NCI-H1417 treated with DMSO at 0.1 percent for 48 hours (cell line): ENCODE measurements at regions not wholly inside any gene's neighbourhood (a gene's known extent, or its start where the extent isn't known, plus 50 kb on each side); places are given as distances from the start of the nearest gene placed in this dataset.

Experiments used
- DNase-seq: peaks from one replicate; lab custom pipeline; 2025; lab: John Stamatoyannopoulos, UW

DNA sequence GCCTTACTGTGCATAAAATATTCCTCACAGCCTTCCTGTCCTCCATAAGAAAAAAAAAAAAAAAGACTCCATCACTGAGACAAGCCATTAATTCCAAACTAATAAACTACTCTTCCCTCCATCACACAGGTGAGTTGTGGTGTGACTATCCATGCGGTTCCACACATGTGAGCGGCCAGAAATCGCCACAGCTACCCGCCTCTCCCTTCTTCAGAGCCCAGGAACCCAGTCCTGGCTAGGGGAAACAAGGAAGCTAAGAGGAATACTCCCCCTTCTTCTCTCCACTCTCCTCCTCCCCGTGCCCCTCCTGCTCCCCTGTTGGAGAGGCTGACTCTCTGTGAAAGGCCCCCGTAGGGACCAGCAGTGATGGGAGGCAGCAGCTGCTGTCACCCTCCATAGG, 128.6 kb upstream of the ARID1B start:
- DNase-seq = no peak

DNA sequence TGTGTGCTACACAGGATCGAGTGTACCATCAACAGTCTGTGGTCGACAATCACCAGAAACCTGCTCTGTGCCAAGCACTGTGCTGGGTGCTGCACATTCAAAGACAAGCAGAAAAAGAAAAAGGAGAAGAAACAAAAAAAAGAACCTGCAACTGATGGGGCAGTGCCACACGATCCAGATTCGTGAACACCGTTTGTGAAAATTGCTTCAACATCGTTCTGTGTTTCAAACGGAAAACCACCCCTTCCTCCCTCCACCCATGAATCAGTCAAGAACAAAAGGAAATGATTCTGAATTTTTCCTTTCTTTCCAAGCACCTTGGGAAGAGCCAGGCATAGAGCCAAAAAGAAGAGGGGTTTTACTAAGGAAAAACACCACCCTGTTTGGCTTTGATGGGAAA, 129.2 kb upstream of the ARID1B start:
- no peak for DNase-seq

DNA sequence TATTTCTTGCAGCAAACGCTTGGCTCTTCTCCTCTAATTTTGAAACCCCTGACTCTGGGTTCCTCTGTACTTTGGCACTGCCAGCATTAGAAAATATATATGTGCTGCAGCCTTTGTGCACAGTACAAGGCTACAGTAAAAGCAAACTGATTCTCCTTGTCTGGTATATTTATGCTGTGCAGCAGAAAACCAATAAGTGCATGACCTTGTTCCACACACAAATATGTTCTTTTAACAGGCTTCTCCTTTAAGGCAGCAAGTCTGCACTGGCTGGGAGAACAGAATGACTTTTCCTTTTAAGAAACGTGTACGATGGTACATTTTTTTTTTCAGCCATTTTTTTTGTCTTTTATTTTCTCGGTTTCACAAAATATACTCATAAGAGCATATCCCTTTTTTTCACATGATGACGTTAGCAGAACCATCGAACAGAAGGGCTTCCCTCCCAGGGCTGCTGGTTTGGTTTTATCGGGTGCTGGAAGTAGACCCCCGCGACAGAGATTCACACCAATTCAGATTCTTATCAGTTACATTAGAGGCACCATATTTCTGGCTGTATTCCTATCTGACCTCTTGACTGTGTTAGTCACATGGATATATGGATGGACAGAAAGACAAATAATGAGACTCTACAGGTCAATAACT, 129.9 kb upstream of the ARID1B start:
- no peak for DNase-seq

DNA sequence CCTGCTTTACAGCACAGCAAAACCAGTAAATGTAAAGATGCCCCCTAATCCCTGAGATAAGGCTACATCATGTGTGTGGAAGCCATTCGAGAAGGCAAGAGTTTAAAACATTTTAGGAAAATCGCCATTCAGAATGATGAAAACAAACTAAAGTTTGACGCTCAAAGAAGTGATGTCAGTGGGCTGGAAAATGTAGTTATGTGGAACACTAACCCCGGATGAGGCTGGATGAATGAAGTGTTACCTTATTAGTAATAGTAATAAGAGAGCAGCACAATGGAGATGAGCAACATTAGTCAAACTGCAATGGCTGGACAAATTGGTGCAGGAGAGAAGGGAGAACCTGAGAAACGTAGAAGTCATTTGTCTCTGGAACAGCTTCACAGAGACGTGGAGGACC, 130.7 kb upstream of the ARID1B start:
- no peak for DNase-seq

DNA sequence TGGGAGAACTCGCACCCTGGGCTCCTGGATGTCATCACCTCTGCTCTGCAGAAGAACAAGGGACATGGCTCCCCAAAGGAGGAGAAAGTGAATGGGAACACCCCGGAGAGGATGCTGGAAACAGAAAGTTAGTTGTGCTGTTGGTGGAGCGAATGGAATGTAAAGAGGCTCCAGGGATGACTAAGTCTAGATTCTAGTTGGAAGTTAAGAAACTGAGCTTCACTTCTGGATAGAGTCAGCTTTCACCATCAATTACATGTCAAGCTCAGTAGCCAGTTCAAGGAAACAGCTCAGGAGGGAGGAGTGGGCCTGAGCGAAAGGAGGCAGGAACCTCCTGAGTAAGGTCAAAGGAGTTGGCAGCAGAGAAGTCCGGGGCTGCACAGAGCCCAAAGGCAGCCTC, 132.1 kb upstream of the ARID1B start:
- DNase-seq = no peak

DNA sequence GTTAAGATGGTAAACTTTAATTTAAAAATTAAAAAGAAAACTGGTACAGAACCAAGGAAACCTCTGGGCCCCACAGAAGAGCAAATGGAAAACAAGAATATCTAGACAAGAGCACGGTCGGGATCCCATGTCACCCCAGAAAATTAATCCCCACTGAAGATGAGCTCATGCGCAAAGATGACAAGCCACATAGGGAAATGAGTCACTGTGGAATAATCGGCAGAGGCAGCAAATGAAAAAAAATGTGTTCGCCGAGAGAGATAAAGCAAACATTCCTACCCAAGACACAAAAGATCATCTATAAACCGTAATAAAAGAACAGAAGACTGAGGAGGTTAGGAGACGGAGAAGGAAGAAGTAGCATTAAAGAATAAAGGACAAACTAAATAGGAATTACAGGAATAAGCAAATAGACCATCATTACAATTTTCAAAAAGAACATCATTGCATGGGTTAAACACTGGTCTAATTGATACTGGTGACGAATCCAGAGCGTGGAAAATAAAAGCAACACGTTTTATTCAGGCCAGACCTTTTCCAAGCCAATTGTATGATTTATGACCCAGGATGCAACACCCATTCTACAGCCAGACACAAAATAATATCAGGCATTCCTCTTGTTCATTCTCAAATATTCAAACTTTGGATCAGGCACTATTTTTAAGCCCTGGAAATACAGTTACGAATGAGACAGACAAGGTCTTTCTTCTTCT, 138.0 kb upstream of the ARID1B start:
- DNase-seq = no peak

DNA sequence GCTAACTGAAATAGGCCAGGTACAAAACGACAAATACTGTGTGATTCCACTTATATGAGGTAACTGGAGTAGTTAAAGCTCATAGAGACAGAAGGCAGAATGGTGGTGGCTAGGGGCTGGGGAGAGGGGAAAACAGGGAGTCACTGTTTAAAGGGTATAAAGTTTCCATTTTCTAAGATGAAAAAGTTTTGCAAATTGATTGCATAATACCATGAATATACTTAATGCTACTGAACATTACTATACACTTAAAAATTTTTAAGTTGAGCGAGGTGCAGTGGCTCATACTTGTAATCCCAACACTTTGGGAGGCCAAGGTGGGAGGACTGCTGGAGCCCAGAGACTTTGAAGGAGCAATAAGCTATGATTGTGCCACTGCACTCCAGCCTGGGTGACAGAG, 138.6 kb upstream of the ARID1B start:
- no peak for DNase-seq

DNA sequence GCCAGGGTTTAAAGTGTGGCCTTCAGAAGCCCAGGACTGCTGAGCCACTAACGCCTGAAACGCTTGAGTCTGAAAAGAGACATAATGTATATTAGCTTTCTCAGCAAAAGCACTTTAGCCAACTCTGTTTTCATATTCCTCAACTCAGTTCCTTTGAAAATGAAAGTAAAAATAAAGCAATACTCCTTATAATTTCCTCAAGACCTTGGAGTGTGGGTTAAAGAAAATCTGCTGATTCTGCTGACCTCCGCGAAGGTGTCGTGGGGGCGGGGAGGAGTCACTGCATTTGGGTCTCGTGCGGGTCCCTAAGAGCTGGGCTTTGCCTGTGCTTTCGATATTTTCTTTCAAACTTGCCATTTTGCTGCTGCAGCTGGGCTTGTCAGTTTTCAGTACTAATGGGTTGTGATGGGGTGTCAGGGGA, 142.2 kb upstream of the ARID1B start:
- no peak for DNase-seq

DNA sequence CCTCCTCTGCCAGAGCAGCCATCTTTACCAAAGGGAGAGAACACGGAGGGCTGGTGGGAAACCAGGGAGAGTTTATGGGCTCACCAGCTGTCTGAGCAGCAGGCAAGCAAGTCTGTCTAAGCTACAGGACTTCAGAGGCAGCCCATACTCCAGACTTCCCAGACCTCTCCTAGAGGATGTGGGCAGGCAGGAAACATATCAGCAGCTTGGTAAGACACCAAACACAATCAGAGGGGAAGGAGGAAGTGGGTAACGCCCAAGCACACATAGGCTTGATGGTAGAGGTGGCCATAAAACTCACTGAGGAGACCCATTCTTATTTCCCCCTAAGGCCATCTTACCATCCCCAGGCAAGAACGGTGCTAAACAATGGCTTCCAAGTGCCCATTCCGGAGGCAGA, 143.1 kb upstream of the ARID1B start:
- no peak for DNase-seq

DNA sequence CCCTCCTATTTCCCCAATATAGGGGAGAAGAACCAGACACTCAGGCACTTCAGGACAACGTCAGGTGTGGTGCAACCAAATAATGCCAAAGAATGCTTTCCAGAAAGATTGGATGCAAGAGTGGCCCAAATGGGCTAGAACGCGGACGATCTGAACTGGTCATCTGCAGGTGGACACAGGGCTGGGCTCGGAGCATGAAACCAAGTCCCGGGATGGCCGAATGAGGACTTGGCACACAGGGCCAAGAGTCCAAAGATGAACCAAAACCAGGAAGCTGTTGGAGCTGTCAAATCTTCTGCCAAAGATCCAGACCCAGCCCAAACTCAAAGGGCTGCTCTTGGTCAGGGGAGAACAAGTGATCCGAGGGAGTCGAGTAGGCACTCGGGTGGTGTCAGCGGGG, 143.9 kb upstream of the ARID1B start:
- DNase-seq = no peak

DNA sequence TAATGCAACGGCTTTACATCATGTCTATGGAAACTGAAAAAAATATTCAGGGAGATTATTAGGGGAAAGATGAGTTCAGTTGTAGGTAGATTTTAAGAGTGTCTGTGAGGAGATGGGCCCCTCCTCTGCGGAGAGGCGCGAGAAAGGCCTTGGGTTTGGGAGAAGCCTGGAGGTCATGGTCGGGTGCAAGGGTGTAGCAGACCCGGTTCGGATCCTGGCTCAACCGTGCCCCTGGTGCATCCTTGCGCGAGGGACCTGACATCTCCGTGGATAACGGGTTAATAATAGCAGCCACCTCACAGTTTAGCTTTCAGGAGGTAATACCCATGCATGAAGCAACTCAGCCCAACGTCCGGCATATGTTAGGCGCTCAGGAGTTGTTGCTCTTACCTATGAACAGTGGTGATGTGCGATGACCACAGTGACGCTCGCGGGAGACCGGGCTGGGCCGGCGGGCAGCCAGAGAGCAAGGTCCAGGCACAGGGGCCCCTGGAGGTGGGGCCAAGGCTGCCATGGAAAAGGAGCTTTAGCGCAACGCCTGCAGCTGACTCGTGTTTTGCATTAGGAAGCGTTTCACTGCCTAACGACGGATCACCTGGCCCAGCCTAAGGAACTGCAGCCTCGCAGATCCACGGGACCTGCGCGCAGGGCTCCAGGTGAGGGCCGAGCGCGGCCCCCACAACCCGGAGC, 146.4 kb upstream of the ARID1B start:
- DNase-seq = no peak

DNA sequence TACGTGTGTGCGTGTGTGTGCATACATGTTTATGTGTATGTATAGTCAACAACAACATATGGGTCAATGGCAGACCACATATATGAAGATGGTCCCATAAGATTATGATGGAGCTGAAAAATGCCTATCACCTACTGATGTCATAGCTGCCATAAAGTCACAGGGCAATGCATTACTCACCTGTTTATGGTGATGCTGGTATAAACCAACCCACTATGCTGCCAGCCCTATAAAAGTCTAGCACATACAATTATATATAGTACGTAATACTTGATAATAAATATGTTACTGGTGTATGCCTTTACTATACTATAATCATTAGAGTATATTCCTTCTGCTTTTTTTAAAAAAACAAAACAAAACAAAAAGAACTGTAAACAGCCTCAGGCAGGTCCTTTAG, 148.4 kb upstream of the ARID1B start:
- no peak for DNase-seq

DNA sequence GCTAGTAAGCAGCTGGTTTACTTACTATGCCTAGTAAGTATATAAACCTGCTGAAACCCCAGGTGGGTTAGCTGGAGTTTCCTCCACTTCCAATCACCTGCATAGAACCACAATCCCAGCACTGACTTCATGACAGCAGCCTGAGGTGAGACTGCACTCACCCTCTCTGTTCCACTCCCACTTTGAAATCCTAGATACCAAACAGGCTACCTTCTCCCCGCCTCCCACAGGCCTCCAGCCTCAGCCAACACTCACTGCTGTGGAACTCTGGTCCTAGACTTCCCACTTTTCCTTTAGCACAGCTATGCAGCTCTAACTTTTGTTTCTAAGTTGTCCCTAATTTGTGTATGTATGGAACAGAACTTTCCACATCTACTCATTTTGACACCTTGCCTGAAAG, 149.7 kb upstream of the ARID1B start:
- no peak for DNase-seq

DNA sequence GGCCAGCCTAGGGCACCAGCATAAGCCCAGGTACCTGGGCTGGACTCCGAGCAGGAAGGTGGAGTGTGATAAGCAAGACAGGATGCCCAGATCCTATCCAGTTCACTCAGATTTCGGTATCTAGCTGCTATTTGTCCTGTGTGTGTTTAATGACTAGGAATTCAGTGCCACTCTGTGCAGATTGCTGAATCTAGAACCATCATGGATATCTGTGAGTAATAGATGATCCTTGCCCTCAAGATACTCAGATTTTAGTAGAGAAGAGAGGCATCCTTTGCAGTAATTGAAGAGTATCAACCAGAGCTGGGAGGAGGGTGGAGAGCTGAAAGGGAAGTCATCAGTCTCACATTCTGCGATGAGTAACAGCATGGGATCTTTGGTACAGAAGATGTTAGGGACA, 155.0 kb upstream of the ARID1B start:
- DNase-seq = no peak

DNA sequence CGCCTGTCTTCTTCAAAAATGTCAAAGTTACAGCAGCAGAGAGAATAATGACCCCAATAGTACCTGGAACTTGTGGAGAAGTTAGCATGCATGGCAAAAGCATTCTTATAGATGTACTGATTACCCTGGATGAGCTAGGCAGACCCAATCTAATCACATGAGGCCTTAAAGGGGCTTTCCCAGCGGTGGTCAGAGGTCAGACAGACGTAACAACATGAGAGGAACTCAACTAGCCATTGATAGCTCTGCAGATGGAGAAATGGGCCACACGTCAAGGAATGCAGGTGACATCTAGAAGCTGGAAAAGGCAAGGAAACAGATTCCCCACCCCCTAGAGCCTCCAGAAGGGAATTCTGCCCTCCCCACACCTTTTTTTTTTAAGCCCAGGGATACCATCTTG, 156.8 kb upstream of the ARID1B start:
- no peak for DNase-seq

DNA sequence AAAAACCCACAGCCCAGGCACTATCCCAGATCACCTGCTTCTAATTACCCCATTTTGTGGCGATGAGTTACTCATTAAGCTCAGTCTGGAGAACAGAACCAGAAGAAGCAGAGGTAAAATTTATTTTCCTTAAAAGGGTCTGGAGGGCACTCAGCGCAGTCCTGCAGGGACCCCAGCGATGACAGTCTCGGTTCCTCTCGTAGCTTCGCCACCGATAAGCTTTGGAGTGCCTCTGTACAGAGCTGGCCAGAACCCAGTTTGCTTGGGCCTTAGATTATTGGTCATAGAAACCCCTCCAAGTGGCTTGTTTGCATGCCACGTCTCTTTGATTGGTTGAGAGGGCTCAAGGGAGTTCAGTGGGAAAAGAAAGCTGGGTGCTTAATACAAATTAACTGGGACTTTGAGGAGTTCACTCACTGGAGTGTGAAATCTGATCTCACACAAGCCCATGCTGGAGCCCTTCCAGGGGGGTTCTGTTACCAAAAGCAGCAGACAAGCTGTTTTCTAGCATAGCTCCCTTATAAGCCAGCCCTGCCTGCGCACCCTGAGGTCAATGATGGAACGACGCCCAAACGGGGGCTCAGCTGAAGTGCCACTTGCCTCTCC, 158.5 kb upstream of the ARID1B start:
- DNase-seq = no peak

DNA sequence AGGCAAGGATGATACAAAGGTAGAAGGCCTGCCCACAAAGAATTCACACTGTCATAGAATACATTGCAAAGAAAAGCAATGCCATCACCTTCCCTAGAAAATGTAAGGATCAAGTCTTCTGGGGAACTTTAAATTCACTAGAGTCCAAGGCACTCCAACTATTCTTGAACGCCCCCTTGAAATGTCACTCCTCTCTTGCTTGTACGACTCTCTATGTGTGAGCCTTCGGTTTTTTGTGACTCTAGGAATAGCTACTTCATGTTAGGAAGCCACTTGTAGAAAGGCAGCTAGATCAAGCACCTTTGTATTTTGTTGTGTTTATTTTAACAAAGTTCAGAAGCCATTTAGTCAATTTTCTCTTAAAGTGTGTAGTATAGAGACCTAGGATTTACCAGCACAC, 159.2 kb upstream of the ARID1B start:
- DNase-seq = no peak

DNA sequence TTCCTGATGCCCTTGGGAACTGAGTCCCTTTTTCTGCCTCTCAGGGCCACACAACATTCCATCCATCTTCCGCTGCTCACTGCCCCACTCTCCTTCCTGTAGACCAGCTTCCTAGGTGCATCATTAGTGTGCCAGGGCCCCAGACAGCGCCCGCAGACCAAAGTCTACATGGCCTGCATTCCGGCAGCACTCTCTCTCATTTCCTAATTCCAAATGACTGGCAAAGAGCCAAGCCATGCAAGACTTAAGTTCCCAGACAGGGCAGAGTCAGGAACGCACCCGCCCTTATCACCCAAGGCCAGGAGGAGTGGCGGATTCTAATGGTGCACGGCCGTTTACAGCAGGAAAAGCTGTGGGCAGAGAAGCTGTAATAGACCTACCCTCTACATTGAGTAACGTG, 159.8 kb upstream of the ARID1B start:
- no peak for DNase-seq

DNA sequence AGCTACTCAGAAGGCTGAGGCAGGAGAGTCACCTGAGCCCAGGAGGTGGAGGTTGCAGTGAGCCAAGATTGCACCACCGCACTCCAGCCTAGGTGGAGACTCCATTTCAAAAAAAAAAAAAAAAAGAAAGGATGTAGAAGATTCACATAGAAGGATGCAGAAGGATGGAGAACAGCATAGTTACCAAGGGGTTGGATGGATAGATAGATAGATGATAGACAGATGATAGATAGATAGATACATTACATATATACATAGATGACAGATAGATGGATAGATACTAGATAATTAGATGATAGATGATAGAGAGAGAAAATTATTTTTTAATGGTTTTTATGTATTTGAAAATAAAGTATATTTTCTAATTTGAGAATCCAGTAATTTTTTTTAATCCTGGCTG, 160.7 kb upstream of the ARID1B start:
- no peak for DNase-seq

DNA sequence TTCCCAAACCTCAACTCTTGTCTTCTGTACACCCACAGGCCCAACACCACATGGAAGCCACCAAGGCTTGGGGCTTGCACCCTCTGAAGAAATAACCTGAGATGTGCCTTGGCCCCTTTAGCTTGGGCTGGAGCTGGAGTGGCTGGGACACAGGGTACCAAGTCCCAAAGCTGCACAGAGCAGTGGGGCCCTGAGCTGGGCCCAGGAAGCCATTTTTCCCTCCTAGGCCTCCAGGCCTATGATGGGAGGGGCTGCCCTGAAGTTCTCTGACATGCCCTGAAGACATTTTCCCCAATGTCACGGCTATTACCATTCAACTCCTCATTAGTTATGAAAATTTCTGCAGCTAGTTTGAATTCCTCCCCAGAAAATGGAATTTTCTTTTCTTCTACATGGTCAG, 163.2 kb upstream of the ARID1B start:
- DNase-seq = no peak

DNA sequence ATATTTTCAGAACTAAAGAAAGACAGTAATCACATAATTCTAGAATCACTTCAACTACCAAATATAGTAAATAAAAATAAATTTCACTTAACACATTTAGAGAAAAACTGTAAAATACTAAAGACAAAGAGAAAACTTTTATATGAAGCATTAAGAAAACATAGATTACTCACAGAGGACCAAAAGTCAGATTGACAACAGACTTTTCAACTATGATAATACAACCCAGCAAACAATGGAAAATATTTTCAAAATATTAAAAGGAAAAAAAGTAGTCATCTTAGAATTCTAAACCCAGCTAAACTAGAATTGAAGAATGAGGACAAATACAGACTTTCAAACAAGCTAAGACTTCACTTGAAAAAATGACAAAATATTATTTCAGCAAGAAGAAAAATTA, 164.8 kb upstream of the ARID1B start:
- DNase-seq = no peak

DNA sequence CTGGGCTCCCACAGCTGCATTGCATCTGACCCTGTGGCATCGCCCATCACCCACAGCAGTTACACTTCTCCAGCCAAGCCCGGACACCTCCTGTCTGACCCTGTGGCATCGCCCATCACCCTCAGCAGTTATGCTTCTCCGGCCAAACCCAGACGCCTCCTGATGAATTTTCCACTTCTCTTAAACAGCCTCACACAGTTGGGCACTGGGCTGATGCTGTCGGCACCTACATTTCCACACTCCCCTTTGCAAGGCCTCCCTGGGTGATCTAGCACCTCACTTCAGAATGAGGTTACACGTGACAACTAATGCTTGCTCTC, 175.2 kb upstream of the ARID1B start:
- DNase-seq = no peak
